Esophagus squamous epithelium (tissue), 5 donors: ENCODE measurements at regions not wholly inside any gene's neighbourhood (a gene's known extent, or its start where the extent isn't known, plus 50 kb on each side); places are given as distances from the start of the nearest gene placed in this dataset.

Source experiments
- DNase-seq: peaks from one replicate; lab custom pipeline; 2025; lab: John Stamatoyannopoulos, UW
- H3K27ac ChIP-seq, 4 donors: fragments of 200-600 bp; sonication (generic); one replicate each; pipeline ENCODE4 v1.5.1; 2016 to 2019; ENCODE audit warnings: mild to moderate bottlenecking in 1 of 4
- H3K27me3 ChIP-seq, 4 donors: fragments of 200-600 bp; sonication (generic); 1 replicate in 3 of 4; 2 replicates in 1 of 4; pipeline versions ENCODE4 v1.5.1 to v1.6.0; 2017 to 2021; ENCODE audit warnings: antibody characterized with exemption in 1 of 4
- H3K36me3 ChIP-seq, 3 donors: fragments of 200-600 bp; sonication (generic); one replicate each; pipeline ENCODE4 v1.5.1; 2016 to 2019
- H3K4me1 ChIP-seq, 3 donors: fragments of 200-600 bp; sonication (generic); one replicate each; pipeline ENCODE4 v1.5.1; 2017 to 2019
- H3K4me3 ChIP-seq, 4 donors: fragments of 200-600 bp; sonication (generic); 1 replicate in 3 of 4; 2 replicates in 1 of 4; pipeline ENCODE4 v1.5.1; 2016 to 2019; ENCODE audit warnings: mild to moderate bottlenecking in 2 of 4, moderate library complexity in 1 of 4
- H3K9me3 ChIP-seq, 3 donors: fragments of 200-600 bp; sonication (generic); one replicate each; pipeline ENCODE4 v1.5.1; 2016 to 2019
- POLR2A ChIP-seq, 4 donors: fragments of 450-650 bp; IDR thresholded peaks; one replicate each; pipeline ENCODE4 v1.6.1; 2017; ENCODE audit warnings: antibody characterized with exemption in 4 of 4, mild to moderate bottlenecking in 4 of 4, moderate library complexity in 3 of 4
- WGBS, 2 donors: methylation state at CpG; one replicate each; pipeline ENCODE4 v1.1.5; 2018; 5-methylcytosine and 5-hydroxymethylcytosine counted together
- intact Hi-C: fragments of 100-400 bp; cut with DNase I; formaldehyde crosslinking; loops from one replicate; pipeline ENCODE4 v1.15.0; 2022
- TF ChIP-seq, protein P1 (sequence below), 6 experiments: fragments of 450-650 bp in 4 of 6; fragments of 200-600 bp in 2 of 6; sonication (generic) in 2 of 6; IDR thresholded peaks; one replicate each; pipeline ENCODE4 v1.5.1; 2016 to 2019; ENCODE audit warnings: antibody characterized with exemption in 6 of 6, mild to moderate bottlenecking in 4 of 6, moderate library complexity in 4 of 6
- donor health status: DM: yes; HTN: yes; CAD: no.

- no peak for TF ChIP-seq POLR2A (IDR thresholded peaks at IDR 0.05)
- TF ChIP-seq, protein P1, sequence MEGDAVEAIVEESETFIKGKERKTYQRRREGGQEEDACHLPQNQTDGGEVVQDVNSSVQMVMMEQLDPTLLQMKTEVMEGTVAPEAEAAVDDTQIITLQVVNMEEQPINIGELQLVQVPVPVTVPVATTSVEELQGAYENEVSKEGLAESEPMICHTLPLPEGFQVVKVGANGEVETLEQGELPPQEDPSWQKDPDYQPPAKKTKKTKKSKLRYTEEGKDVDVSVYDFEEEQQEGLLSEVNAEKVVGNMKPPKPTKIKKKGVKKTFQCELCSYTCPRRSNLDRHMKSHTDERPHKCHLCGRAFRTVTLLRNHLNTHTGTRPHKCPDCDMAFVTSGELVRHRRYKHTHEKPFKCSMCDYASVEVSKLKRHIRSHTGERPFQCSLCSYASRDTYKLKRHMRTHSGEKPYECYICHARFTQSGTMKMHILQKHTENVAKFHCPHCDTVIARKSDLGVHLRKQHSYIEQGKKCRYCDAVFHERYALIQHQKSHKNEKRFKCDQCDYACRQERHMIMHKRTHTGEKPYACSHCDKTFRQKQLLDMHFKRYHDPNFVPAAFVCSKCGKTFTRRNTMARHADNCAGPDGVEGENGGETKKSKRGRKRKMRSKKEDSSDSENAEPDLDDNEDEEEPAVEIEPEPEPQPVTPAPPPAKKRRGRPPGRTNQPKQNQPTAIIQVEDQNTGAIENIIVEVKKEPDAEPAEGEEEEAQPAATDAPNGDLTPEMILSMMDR (IDR thresholded peaks at IDR 0.05), result no peak
Observed at GRCh38 chr15:96746665-96747064, 416.2 kb downstream of the NR2F2 start.

GRCh38 chr15:96747291-96747690, 416.8 kb downstream of the NR2F2 start:
- Histone ChIP-seq H3K4me1 (no peaks in the 10 kb centered on the region), H3K27ac (no peak overlapping the region), H3K9me3 (no peaks in the 10 kb centered on the region), H3K27me3 (no peaks in the 10 kb centered on the region), H3K36me3 (no peaks in the 10 kb centered on the region), H3K4me3 (no peak overlapping the region)
- WGBS, 2 donors, result 55 to 81% methylated on average over 4 of the region's 4 CpGs
- DNase-seq, result no peak
- no peak for TF ChIP-seq POLR2A (IDR thresholded peaks at IDR 0.05)
- TF ChIP-seq, protein P1 (IDR thresholded peaks at IDR 0.05), result no peak
- intact Hi-C loops, result no loop called here

More at GRCh38 chr15:96746665-96747064, 416.2 kb downstream of the NR2F2 start:
- no peak overlapping the region for H3K4me3 ChIP-seq
- no peak for DNase-seq
- no peaks in the 10 kb centered on the region for H3K9me3 ChIP-seq
- no peaks in the 10 kb centered on the region for H3K27me3 ChIP-seq
- WGBS, 2 donors, result 35 to 64% methylated on average over 4 of the region's 4 CpGs
- no peaks in the 10 kb centered on the region for H3K36me3 ChIP-seq
- intact Hi-C loops, result no loop called here
- no peak overlapping the region for H3K27ac ChIP-seq
- no peaks in the 10 kb centered on the region for H3K4me1 ChIP-seq

GRCh38 chr15:96750361-96750760, 419.9 kb downstream of the NR2F2 start:
- intact Hi-C loops, result no loop called here

DNA sequence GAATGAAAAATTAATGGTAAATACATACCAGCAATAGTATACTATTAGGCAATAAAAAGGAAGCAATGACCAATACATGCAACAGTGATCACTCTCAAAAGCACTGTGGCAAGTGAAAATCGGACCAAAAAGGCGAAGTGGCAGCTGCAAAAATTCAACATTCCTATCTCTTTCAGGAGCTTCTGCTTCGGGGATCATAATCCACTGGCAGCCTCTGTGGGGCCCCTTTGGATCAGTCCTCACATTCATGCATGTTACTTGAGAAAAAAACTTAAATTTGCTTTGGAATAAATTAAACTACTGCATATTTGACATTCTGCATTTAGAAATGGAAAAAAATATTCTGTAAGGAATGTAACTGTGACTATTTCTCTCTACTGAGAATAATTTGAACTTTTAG, 425.6 kb downstream of the NR2F2 start:
- no peak for DNase-seq
- Histone ChIP-seq H3K4me3 (no peak overlapping the region), H3K27ac (no peak overlapping the region), H3K27me3 (no peaks in the 10 kb centered on the region), H3K9me3 (no peaks in the 10 kb centered on the region), H3K4me1 (no peaks in the 10 kb centered on the region), H3K36me3 (no peaks in the 10 kb centered on the region)
- 50 to 61% methylated on average over 3 of the region's 3 CpGs for WGBS, 2 donors
- TF ChIP-seq, protein P1 (IDR thresholded peaks at IDR 0.05), result no peak
- TF ChIP-seq POLR2A (IDR thresholded peaks at IDR 0.05), result no peak
- intact Hi-C loops, result no loop called here

More at GRCh38 chr15:96750361-96750760, 419.9 kb downstream of the NR2F2 start:
- 62 to 80% methylated on average over 3 of the region's 3 CpGs for WGBS, 2 donors
- no peaks in the 10 kb centered on the region for H3K27me3 ChIP-seq
- TF ChIP-seq, protein P1 (IDR thresholded peaks at IDR 0.05), result no peak
- TF ChIP-seq POLR2A (IDR thresholded peaks at IDR 0.05), result no peak
- no peak for DNase-seq
- H3K36me3 ChIP-seq, result no peaks in the 10 kb centered on the region
- H3K4me1 ChIP-seq, result no peaks in the 10 kb centered on the region
- no peak overlapping the region for H3K4me3 ChIP-seq
- H3K9me3 ChIP-seq, result no peaks in the 10 kb centered on the region
- no peak overlapping the region for H3K27ac ChIP-seq

- Histone ChIP-seq H3K4me1 (no peaks in the 10 kb centered on the region), H3K27ac (no peak overlapping the region), H3K4me3 (no peak overlapping the region), H3K27me3 (no peaks in the 10 kb centered on the region), H3K9me3 (no peaks in the 10 kb centered on the region), H3K36me3 (no peaks in the 10 kb centered on the region)
- no peak for TF ChIP-seq POLR2A (IDR thresholded peaks at IDR 0.05)
- TF ChIP-seq, protein P1 (IDR thresholded peaks at IDR 0.05), result no peak
- no peak for DNase-seq
- 70 to 75% methylated on average over 6 to 12 of the region's 15 CpGs for WGBS, 2 donors
- intact Hi-C loops, result no loop called here
Observed at GRCh38 chr15:96756656-96757055, 426.2 kb downstream of the NR2F2 start.
